IMR-90 (cell line): ENCODE measurements at regions not wholly inside any gene's neighbourhood (a gene's known extent, or its start where the extent isn't known, plus 50 kb on each side); places are given as distances from the start of the nearest gene placed in this dataset.

ENCODE experiments used
- ATAC-seq: fragments of 200-7000 bp; cut with Tn5 transposase; 2 replicates; pipeline ENCODE4 v1.9.1; 2020; ENCODE audit warnings: low read depth, mild to moderate bottlenecking, moderate library complexity
- BruUV-seq: library from RNA; stranded (reverse); fragments of 400-500 nt; replicated peaks from 2 replicates; lab custom pipeline; 2021; lab: Mats Ljungman, UMichigan
- CTCF ChIA-PET: fragments of 300-600 bp; formaldehyde crosslinking; extraction: SDS; loops from one replicate; lab custom pipeline; 2021; ENCODE audit warnings: antibody characterized with exemption; lab: Yijun Ruan, JAX
- POLR2A ChIA-PET: fragments of 300-600 bp; sonication (Branson Sonifier 250); formaldehyde crosslinking; loops from one replicate; lab custom pipeline; 2022; ENCODE audit warnings: antibody characterized with exemption; ENCODE audit not compliant: unreplicated experiment; lab: Charles Lee
- DNase-seq: peaks from one replicate; pipeline ENCODE4 v3.0.0; 2013
- H2AFZ ChIP-seq: replicated peaks from 2 replicates; pipeline ENCODE3; 2013; ENCODE audit warnings: low read length, mild to moderate bottlenecking; ENCODE audit not compliant: poor library complexity
- H2AK5ac ChIP-seq: 2 replicates; pipeline ENCODE4 v1.6.1; 2013; ENCODE audit warnings: low read depth, low read length, inconsistent platforms
- H2AK9ac ChIP-seq: replicated peaks from 2 replicates; pipeline ENCODE3; 2013; ENCODE audit warnings: mild to moderate bottlenecking, low read depth, low read length, moderate library complexity; ENCODE audit not compliant: poor library complexity
- H2BK120ac ChIP-seq: 2 replicates; pipeline ENCODE4 v1.6.1; 2013; ENCODE audit warnings: low read depth, low read length, inconsistent platforms
- H2BK15ac ChIP-seq: 3 replicates; pipeline ENCODE4 v1.6.1; 2013; ENCODE audit warnings: low read depth, low read length, inconsistent platforms
- H2BK20ac ChIP-seq: 2 replicates; pipeline ENCODE4 v1.6.1; 2013; ENCODE audit warnings: low read depth, mild to moderate bottlenecking, inconsistent platforms, low read length, moderate library complexity
- H2BK5ac ChIP-seq: 2 replicates; pipeline ENCODE4 v1.6.1; 2013; ENCODE audit warnings: mild to moderate bottlenecking, low read depth, low read length, inconsistent platforms; ENCODE audit not compliant: poor library complexity, severe bottlenecking
- H3K14ac ChIP-seq: replicated peaks from 2 replicates; pipeline ENCODE4 v1.6.1; 2013; ENCODE audit warnings: low read depth, low read length, inconsistent platforms
- H3K18ac ChIP-seq: 2 replicates; pipeline ENCODE4 v1.6.1; 2013; ENCODE audit warnings: low read depth, low read length, control low read depth
- H3K23ac ChIP-seq: 2 replicates; pipeline ENCODE4 v1.6.1; 2013; ENCODE audit warnings: low read depth, low read length, inconsistent platforms
- H3K27ac ChIP-seq: 2 replicates; pipeline ENCODE4 v1.5.1; 2013; ENCODE audit warnings: mild to moderate bottlenecking, control low read depth, low read length; ENCODE audit not compliant: insufficient read depth
- H3K27me3 ChIP-seq: 2 replicates; pipeline ENCODE4 v1.6.1; 2013; ENCODE audit warnings: low read length; ENCODE audit not compliant: control insufficient read depth, insufficient read depth
- H3K36me3 ChIP-seq: 2 replicates; pipeline ENCODE4 v1.6.1; 2013; ENCODE audit warnings: low read length, mixed read lengths; ENCODE audit not compliant: control insufficient read depth, insufficient read depth
- H3K4ac ChIP-seq: 2 replicates; pipeline ENCODE4 v1.6.1; 2013; ENCODE audit warnings: low read depth, low read length, inconsistent platforms
- H3K4me1 ChIP-seq: 2 replicates; pipeline ENCODE4 v1.6.1; 2013; ENCODE audit warnings: low read length, mixed read lengths; ENCODE audit not compliant: control insufficient read depth, insufficient read depth
- H3K4me2 ChIP-seq: 2 replicates; pipeline ENCODE4 v1.6.1; 2013; ENCODE audit warnings: low read depth, mild to moderate bottlenecking, control low read depth, low read length, moderate library complexity
- H3K4me3 ChIP-seq: 2 replicates; pipeline ENCODE4 v1.5.1; 2013; ENCODE audit warnings: low read depth, mild to moderate bottlenecking, control low read depth, low read length, moderate library complexity; ENCODE audit not compliant: insufficient read depth
- H3K56ac ChIP-seq: 2 replicates; pipeline ENCODE4 v1.6.1; 2013; ENCODE audit warnings: low read length, inconsistent platforms; ENCODE audit not compliant: insufficient read depth; ENCODE audit errors: extremely low read depth
- H3K79me1 ChIP-seq, 2 experiments: 2 replicates each; pipeline ENCODE4 v1.6.1; 2013; ENCODE audit warnings: low read length in 2 of 2, inconsistent platforms in 1 of 2, low read depth in 1 of 2
- H3K9ac ChIP-seq: 2 replicates; pipeline ENCODE4 v1.6.1; 2013; ENCODE audit warnings: low read depth, low read length, control low read depth
- H3K9me1 ChIP-seq: 2 replicates; pipeline ENCODE4 v1.6.1; 2013; ENCODE audit warnings: low read length, inconsistent platforms; ENCODE audit not compliant: insufficient read depth
- H3K9me3 ChIP-seq: 2 replicates; pipeline ENCODE4 v1.6.1; 2013; ENCODE audit warnings: low read length; ENCODE audit not compliant: control insufficient read depth, insufficient read depth
- H4K20me1 ChIP-seq: 2 replicates; pipeline ENCODE4 v1.6.1; 2013; ENCODE audit warnings: low read length, inconsistent platforms; ENCODE audit not compliant: insufficient read depth
- H4K5ac ChIP-seq: 2 replicates; pipeline ENCODE4 v1.6.1; 2013; ENCODE audit warnings: mild to moderate bottlenecking, low read depth, low read length, control low read depth
- H4K8ac ChIP-seq, 2 experiments: 2 replicates each; pipeline ENCODE4 v1.6.1; 2013; ENCODE audit warnings: low read depth in 2 of 2, low read length in 2 of 2, control low read depth in 1 of 2, inconsistent platforms in 1 of 2
- H4K91ac ChIP-seq: 2 replicates; pipeline ENCODE4 v1.6.1; 2013; ENCODE audit warnings: low read depth, low read length, inconsistent platforms; ENCODE audit not compliant: insufficient read depth
- CEBPB ChIP-seq: IDR thresholded peaks from 2 replicates; pipeline ENCODE4 v1.6.1; 2012; ENCODE audit warnings: low read depth, low read length, improper control_type of control experiment
- CHD1 ChIP-seq: IDR thresholded peaks from 2 replicates; pipeline ENCODE4 v1.6.1; 2012; ENCODE audit warnings: low read depth, low read length, improper control_type of control experiment
- FOS ChIP-seq: fragments of 150-350 bp; IDR thresholded peaks from 2 replicates; pipeline ENCODE4 v1.6.1; 2016; ENCODE audit warnings: low read depth, low read length
- MAFK ChIP-seq: IDR thresholded peaks from 2 replicates; pipeline ENCODE4 v1.6.1; 2012; ENCODE audit warnings: low read depth, low read length, improper control_type of control experiment
- MXI1 ChIP-seq: IDR thresholded peaks from 2 replicates; pipeline ENCODE4 v1.6.1; 2012; ENCODE audit warnings: low read depth, mild to moderate bottlenecking, low read length, moderate library complexity, borderline replicate concordance
- NFE2L2 ChIP-seq: fragments of 150-350 bp; IDR thresholded peaks from 2 replicates; pipeline ENCODE4 v1.6.1; 2016; ENCODE audit warnings: low read depth, mild to moderate bottlenecking, low read length
- WGBS, 2 experiments: methylation state at CpG; one replicate each; pipeline versions ENCODE4 v1.1.5 to v1.1.7; 2013; ENCODE audit warnings: missing lambda C conversion rate in 2 of 2; ENCODE audit not compliant: insufficient read length in 1 of 2; ENCODE audit errors: extremely low coverage in 2 of 2; 5-methylcytosine and 5-hydroxymethylcytosine counted together
- dilution Hi-C: fragments of 300-500 bp; cut with HindIII; formaldehyde crosslinking; loops from one replicate; pipeline ENCODE4 v1.14.3; 2018; ENCODE audit warnings: low sequenced_read_pairs; ENCODE audit not compliant: unreplicated experiment
- in situ Hi-C: fragments of 300-500 bp; cut with MboI; formaldehyde crosslinking; loops from 3 replicates; pipeline ENCODE4 v1.14.3; 2019; ENCODE audit warnings: low sequenced_read_pairs, inconsistent platforms, mixed read lengths
- intact Hi-C: fragments of 100-400 bp; cut with micrococcal nuclease; formaldehyde crosslinking; loops from 2 replicates; pipeline ENCODE4 v1.10.0; 2022
- TF ChIP-seq, protein P1 (sequence below): fragments of 150-350 bp; IDR thresholded peaks from 2 replicates; pipeline ENCODE4 v1.6.1; 2017; ENCODE audit warnings: mild to moderate bottlenecking, antibody characterized with exemption, low read length, low read depth
- TF ChIP-seq, protein P2 (sequence below): fragments of 150-350 bp; IDR thresholded peaks from 2 replicates; pipeline ENCODE4 v1.6.1; 2016; ENCODE audit warnings: low read depth, mild to moderate bottlenecking, low read length, moderate library complexity, borderline replicate concordance

GRCh38 chr5:99054972-99055371, 126.2 kb upstream of the CHD1 start:
- ATAC-seq (no peak), DNase-seq (no peak)
- H3K9me1 ChIP-seq: no peaks in the 10 kb centered on the region
- BruUV-seq: no TSS peak
- no peak overlapping the region for H3K27ac ChIP-seq
- H3K4me1 ChIP-seq: no peaks in the 10 kb centered on the region
- H2AFZ ChIP-seq: no peak overlapping the region
- H3K9me3 ChIP-seq: no peaks in the 10 kb centered on the region
- no peak overlapping the region for H2BK20ac ChIP-seq
- no peak overlapping the region for H2BK120ac ChIP-seq
- H4K8ac ChIP-seq: no peak overlapping the region
- in situ Hi-C loops (no loop called here), dilution Hi-C loops (no loop called here), intact Hi-C loops (no loop called here)
- H3K36me3 ChIP-seq: no peaks in the 10 kb centered on the region
- POLR2A ChIA-PET: no interaction called here
- no peak overlapping the region for H3K4me3 ChIP-seq
- no peak overlapping the region for H2BK15ac ChIP-seq
- no peaks in the 10 kb centered on the region; the same call in 1 of the 2 replicates for H3K27me3 ChIP-seq
- H3K14ac ChIP-seq: no peak overlapping the region
- no peak overlapping the region for H3K4ac ChIP-seq
- no peaks in the 10 kb centered on the region for H3K79me1 ChIP-seq
- H3K4me2 ChIP-seq: no peak overlapping the region
- no peak overlapping the region for H2AK5ac ChIP-seq
- no CpG with 5 or more reads among the region's 1 CpG for WGBS, 2 experiments
- no peak overlapping the region for H2AK9ac ChIP-seq
- CTCF ChIA-PET: no interaction called here
- no peak overlapping the region for H4K91ac ChIP-seq
- no peak overlapping the region for H3K23ac ChIP-seq
- H3K9ac ChIP-seq: no peak overlapping the region
- H4K5ac ChIP-seq: no peak overlapping the region
- no peak overlapping the region for H3K56ac ChIP-seq
- no peak overlapping the region for H3K18ac ChIP-seq
- no peaks in the 10 kb centered on the region for H4K20me1 ChIP-seq
- H2BK5ac ChIP-seq: no peak overlapping the region
- no peak for TF ChIP-seq MXI1
- TF ChIP-seq FOS: no peak
- TF ChIP-seq CHD1: no peak
- no peak for TF ChIP-seq CEBPB
- no peak for TF ChIP-seq NFE2L2
- no peak for TF ChIP-seq MAFK
- TF ChIP-seq, protein P1, sequence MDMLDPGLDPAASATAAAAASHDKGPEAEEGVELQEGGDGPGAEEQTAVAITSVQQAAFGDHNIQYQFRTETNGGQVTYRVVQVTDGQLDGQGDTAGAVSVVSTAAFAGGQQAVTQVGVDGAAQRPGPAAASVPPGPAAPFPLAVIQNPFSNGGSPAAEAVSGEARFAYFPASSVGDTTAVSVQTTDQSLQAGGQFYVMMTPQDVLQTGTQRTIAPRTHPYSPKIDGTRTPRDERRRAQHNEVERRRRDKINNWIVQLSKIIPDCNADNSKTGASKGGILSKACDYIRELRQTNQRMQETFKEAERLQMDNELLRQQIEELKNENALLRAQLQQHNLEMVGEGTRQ: no peak
- TF ChIP-seq, protein P2, sequence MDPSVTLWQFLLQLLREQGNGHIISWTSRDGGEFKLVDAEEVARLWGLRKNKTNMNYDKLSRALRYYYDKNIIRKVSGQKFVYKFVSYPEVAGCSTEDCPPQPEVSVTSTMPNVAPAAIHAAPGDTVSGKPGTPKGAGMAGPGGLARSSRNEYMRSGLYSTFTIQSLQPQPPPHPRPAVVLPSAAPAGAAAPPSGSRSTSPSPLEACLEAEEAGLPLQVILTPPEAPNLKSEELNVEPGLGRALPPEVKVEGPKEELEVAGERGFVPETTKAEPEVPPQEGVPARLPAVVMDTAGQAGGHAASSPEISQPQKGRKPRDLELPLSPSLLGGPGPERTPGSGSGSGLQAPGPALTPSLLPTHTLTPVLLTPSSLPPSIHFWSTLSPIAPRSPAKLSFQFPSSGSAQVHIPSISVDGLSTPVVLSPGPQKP: no peak
